Fibroblast of the aortic adventitia (primary cell): ENCODE measurements at regions not wholly inside any gene's neighbourhood (a gene's known extent, or its start where the extent isn't known, plus 50 kb on each side); places are given as distances from the start of the nearest gene placed in this dataset.

Experiments used
- DNase-seq: peaks from one replicate; pipeline ENCODE4 v3.0.0-alpha.2; 2010; ENCODE audit warnings: low read depth
- H3K4me3 ChIP-seq: 2 replicates; pipeline ENCODE4 v1.5.1; 2011; ENCODE audit warnings: low read depth, mild to moderate bottlenecking, control low read depth, low read length, moderate library complexity
- CTCF ChIP-seq: IDR thresholded peaks from 2 replicates; pipeline ENCODE4 v1.5.1; 2011; ENCODE audit warnings: mild to moderate bottlenecking, low read length, control low read depth, inconsistent platforms; ENCODE audit not compliant: insufficient read depth

GRCh38 chr13:68736961-68737360, 1370.7 kb upstream of the ATXN8OS start:
- no peak overlapping the region for H3K4me3 ChIP-seq
- TF ChIP-seq CTCF: no peak
- no peak for DNase-seq

- TF ChIP-seq CTCF: no peak
- no peak overlapping the region for H3K4me3 ChIP-seq
- no peak for DNase-seq
Measured at GRCh38 chr13:68727798-68728197, 1379.8 kb upstream of the ATXN8OS start.

- DNase-seq: no peak
- H3K4me3 ChIP-seq: no peak overlapping the region
- TF ChIP-seq CTCF: no peak
Measured at GRCh38 chr13:68727165-68727564, 1380.5 kb upstream of the ATXN8OS start.

GRCh38 chr13:68719815-68720214, 1387.8 kb upstream of the ATXN8OS start:
- no peak for DNase-seq
- TF ChIP-seq CTCF: no peak
- H3K4me3 ChIP-seq: no peak overlapping the region

GRCh38 chr13:68715651-68716050, 1392.0 kb upstream of the ATXN8OS start:
- no peak overlapping the region for H3K4me3 ChIP-seq
- DNase-seq: no peak
- no peak for TF ChIP-seq CTCF

GRCh38 chr13:68714292-68714691, 1393.3 kb upstream of the ATXN8OS start:
- no peak for DNase-seq
- no peak for TF ChIP-seq CTCF

GRCh38 chr13:68713394-68713793, 1394.2 kb upstream of the ATXN8OS start:
- no peak for TF ChIP-seq CTCF
- no peak overlapping the region for H3K4me3 ChIP-seq
- DNase-seq: no peak

More at GRCh38 chr13:68714292-68714691, 1393.3 kb upstream of the ATXN8OS start:
- no peak overlapping the region for H3K4me3 ChIP-seq
